H1 (cell line): ENCODE measurements at regions not wholly inside any gene's neighbourhood (a gene's known extent, or its start where the extent isn't known, plus 50 kb on each side); places are given as distances from the start of the nearest gene placed in this dataset.
A peak's percentile ranks its signal among the peaks of the same experiment; 100 is the strongest.

Experiments used
- BCL11A ChIP-seq, 2 experiments: IDR thresholded peaks; one replicate each; pipeline ENCODE4 v1.6.1; 2011; ENCODE audit warnings: low read depth in 2 of 2, low read length in 2 of 2, mild to moderate bottlenecking in 2 of 2
- CEBPB ChIP-seq: IDR thresholded peaks from 2 replicates; pipeline ENCODE4 v1.6.1; 2012; ENCODE audit warnings: low read depth, low read length
- JUND ChIP-seq: IDR thresholded peaks from 2 replicates; pipeline ENCODE4 v1.6.1; 2011; ENCODE audit warnings: mild to moderate bottlenecking, improper control_type of control experiment, low read length
- KDM5A ChIP-seq: fragments of 200-600 bp; IDR thresholded peaks from 2 replicates; pipeline ENCODE4 v1.7.1; 2012; ENCODE audit warnings: mild to moderate bottlenecking, low read length, inconsistent platforms, mixed read lengths
- MAFK ChIP-seq: IDR thresholded peaks from 2 replicates; pipeline ENCODE4 v1.6.1; 2012; ENCODE audit warnings: low read depth, mild to moderate bottlenecking, improper control_type of control experiment, low read length
- PHF8 ChIP-seq: fragments of 200-600 bp; sonication (generic); conservative IDR thresholded peaks from 2 replicates; pipeline ENCODE4 v1.7.1; 2012; ENCODE audit warnings: low read depth, mild to moderate bottlenecking, inconsistent platforms, low read length, moderate library complexity
- SP1 ChIP-seq: IDR thresholded peaks from 2 replicates; pipeline ENCODE4 v1.6.1; 2011; ENCODE audit warnings: low read depth, low read length
- SRF ChIP-seq: IDR thresholded peaks from 2 replicates; pipeline ENCODE4 v1.6.1; 2011; ENCODE audit warnings: mild to moderate bottlenecking, low read depth, low read length, moderate library complexity

DNA sequence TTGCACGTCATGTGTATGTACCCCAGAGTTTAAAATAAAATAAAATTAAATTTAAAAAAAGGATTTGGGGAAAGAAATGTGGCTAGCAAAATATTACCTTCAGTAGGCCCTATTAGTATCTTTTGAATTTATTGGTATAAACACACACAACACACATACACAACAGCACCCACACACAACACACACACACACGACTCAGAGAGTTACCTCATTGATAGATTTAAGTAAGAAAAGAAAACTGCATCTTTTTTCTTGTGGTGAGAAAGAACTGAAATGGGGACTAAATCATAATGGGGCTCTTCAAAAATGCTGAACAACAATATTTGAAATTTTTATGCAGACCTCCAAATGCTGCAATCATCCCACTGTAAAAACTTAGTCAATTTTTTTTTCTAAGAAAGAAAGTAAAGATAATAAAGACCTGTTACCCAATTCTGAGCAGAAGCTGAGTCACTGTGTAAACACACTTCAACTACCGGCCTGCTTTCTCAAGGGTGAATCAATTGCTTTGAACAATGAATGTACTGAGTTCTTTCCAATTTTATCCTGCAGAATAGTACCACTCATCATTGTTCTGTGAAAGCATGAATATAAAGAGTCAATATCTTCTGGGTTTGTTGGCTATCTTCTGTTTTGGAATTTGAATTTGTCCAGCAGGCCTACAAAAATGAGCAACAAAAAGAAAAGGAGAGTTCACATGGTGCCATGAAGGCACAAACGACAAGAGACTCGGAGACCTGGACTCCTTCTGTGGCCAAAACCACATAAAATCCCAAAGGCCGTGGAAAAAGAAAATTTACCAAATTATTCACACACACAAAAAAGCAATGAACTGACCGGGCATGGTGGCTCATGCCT lies 57.9 kb upstream of the CCNG1 start (continued):
- TF ChIP-seq BCL11A (IDR thresholded peaks at IDR 0.05; ENCODE audit: low read depth in 2 of 2, low read length in 2 of 2) (no peak), CEBPB (0 out of 2 replicates have a peak, but pooled peaks have one; percentile 19), KDM5A (no peak), SP1 (no peak), SRF (no peak), MAFK (0 out of 2 replicates have a peak, but pooled peaks have one; percentile 43), JUND (peak; percentile 64; the same call in 1 of the 2 replicates), PHF8 (no peak)
